OCI-LY7 (cell line): ENCODE measurements at regions not wholly inside any gene's neighbourhood (a gene's known extent, or its start where the extent isn't known, plus 50 kb on each side); places are given as distances from the start of the nearest gene placed in this dataset.

ENCODE experiments used
- BruUV-seq: library from RNA; stranded (reverse); fragments of 400-500 nt; replicated peaks from 2 replicates; lab custom pipeline; 2021; lab: Mats Ljungman, UMichigan
- CTCF ChIA-PET: fragments of 300-600 bp; sonication (Branson Sonifier 250); formaldehyde crosslinking; loops from one replicate; lab custom pipeline; 2022; ENCODE audit warnings: antibody characterized with exemption; ENCODE audit not compliant: unreplicated experiment; lab: Charles Lee
- POLR2A ChIA-PET: fragments of 300-600 bp; sonication (Branson Sonifier 250); formaldehyde crosslinking; loops from one replicate; lab custom pipeline; 2022; ENCODE audit warnings: antibody characterized with exemption; lab: Charles Lee
- DNase-seq: peaks from one replicate; pipeline ENCODE4 v3.0.0-alpha.2; 2015; ENCODE audit warnings: low spot score
- H2AFZ ChIP-seq: fragments of 200-600 bp; sonication (generic), shearing (Covaris generic); 2 replicates; pipeline ENCODE4 v1.6.1; 2014; ENCODE audit warnings: mild to moderate bottlenecking, antibody characterized with exemption, low read length, moderate library complexity
- H3K27ac ChIP-seq: fragments of 200-600 bp; sonication (generic); 2 replicates; pipeline ENCODE4 v1.5.1; 2014; ENCODE audit warnings: mixed run types, low read depth, mild to moderate bottlenecking, moderate library complexity, low read length, inconsistent platforms; ENCODE audit not compliant: poor library complexity, severe bottlenecking
- H3K36me3 ChIP-seq: fragments of 200-600 bp; sonication (generic); 2 replicates; pipeline ENCODE4 v1.6.1; 2014; ENCODE audit warnings: mild to moderate bottlenecking, antibody characterized with exemption, low read length, moderate library complexity, mixed read lengths; ENCODE audit not compliant: insufficient read depth
- H3K4me1 ChIP-seq: fragments of 200-600 bp; sonication (generic); 2 replicates; pipeline ENCODE4 v1.5.1; 2014; ENCODE audit warnings: mild to moderate bottlenecking, low read length; ENCODE audit not compliant: insufficient read depth, poor library complexity, severe bottlenecking
- H3K4me2 ChIP-seq: fragments of 200-600 bp; sonication (generic); 2 replicates; pipeline ENCODE4 v1.6.1; 2014; ENCODE audit warnings: mild to moderate bottlenecking, low read length
- H3K4me3 ChIP-seq: fragments of 200-600 bp; sonication (generic); 2 replicates; pipeline ENCODE4 v1.5.1; 2014; ENCODE audit warnings: mild to moderate bottlenecking, low read depth, low read length; ENCODE audit not compliant: poor library complexity, severe bottlenecking
- H3K79me2 ChIP-seq: fragments of 200-600 bp; sonication (generic); 2 replicates; pipeline ENCODE4 v1.6.1; 2016; ENCODE audit warnings: low read depth, mild to moderate bottlenecking, low read length, moderate library complexity, mixed read lengths; ENCODE audit not compliant: insufficient read depth
- H3K9me2 ChIP-seq: fragments of 200-600 bp; sonication (generic); 2 replicates; pipeline ENCODE4 v1.6.1; 2016; ENCODE audit warnings: mild to moderate bottlenecking, low read length, mixed read lengths; ENCODE audit not compliant: insufficient read depth
- H3K9me3 ChIP-seq: fragments of 200-600 bp; sonication (generic); 2 replicates; pipeline ENCODE4 v1.6.1; 2014; ENCODE audit warnings: mild to moderate bottlenecking, mixed run types, low read length, mixed read lengths
- H4K20me1 ChIP-seq: fragments of 200-600 bp; sonication (generic); 2 replicates; pipeline ENCODE4 v1.6.1; 2014; ENCODE audit warnings: mild to moderate bottlenecking, antibody characterized with exemption, low read length, moderate library complexity, mixed read lengths; ENCODE audit not compliant: insufficient read depth
- EZH2phosphoT487 ChIP-seq: fragments of 200-600 bp; sonication (generic); IDR thresholded peaks from 2 replicates; pipeline ENCODE4 v1.6.1; 2018; ENCODE audit warnings: low read depth, borderline replicate concordance, mild to moderate bottlenecking, mixed run types, antibody characterized with exemption, low read length, moderate library complexity, mixed read lengths
- intact Hi-C: fragments of 100-400 bp; cut with micrococcal nuclease; formaldehyde crosslinking; loops from one replicate; pipeline ENCODE4 v1.10.0; 2022; ENCODE audit not compliant: unreplicated experiment
- TF ChIP-seq, protein P1 (sequence below): fragments of 200-600 bp; sonication (generic); conservative IDR thresholded peaks from 2 replicates; pipeline ENCODE4 v1.5.1; 2014; ENCODE audit warnings: mild to moderate bottlenecking, antibody characterized with exemption, low read length, moderate library complexity, mixed read lengths

GRCh38 chr9:82449986-82450385 is 461.4 kb downstream of the SPATA31D1 start:
- Histone ChIP-seq H3K4me3 (no peak overlapping the region), H3K36me3 (no peaks in the 10 kb centered on the region), H3K9me3 (no peaks in the 10 kb centered on the region), H3K27ac (no peak overlapping the region), H3K9me2 (no peaks in the 10 kb centered on the region), H4K20me1 (no peaks in the 10 kb centered on the region), H3K79me2 (no peaks in the 10 kb centered on the region), H3K4me2 (no peak overlapping the region), H2AFZ (no peak overlapping the region), H3K4me1 (no peaks in the 10 kb centered on the region)
- intact Hi-C loops = no loop called here
- ChIA-PET POLR2A (interaction anchor here (0.5 kb wide), 1 partner anchor 352 kb away, joined by 3 read pairs; no protein-coding TSS in a partner anchor), CTCF (no interaction called here)
- no peak for TF ChIP-seq EZH2phosphoT487
- TF ChIP-seq, protein P1, sequence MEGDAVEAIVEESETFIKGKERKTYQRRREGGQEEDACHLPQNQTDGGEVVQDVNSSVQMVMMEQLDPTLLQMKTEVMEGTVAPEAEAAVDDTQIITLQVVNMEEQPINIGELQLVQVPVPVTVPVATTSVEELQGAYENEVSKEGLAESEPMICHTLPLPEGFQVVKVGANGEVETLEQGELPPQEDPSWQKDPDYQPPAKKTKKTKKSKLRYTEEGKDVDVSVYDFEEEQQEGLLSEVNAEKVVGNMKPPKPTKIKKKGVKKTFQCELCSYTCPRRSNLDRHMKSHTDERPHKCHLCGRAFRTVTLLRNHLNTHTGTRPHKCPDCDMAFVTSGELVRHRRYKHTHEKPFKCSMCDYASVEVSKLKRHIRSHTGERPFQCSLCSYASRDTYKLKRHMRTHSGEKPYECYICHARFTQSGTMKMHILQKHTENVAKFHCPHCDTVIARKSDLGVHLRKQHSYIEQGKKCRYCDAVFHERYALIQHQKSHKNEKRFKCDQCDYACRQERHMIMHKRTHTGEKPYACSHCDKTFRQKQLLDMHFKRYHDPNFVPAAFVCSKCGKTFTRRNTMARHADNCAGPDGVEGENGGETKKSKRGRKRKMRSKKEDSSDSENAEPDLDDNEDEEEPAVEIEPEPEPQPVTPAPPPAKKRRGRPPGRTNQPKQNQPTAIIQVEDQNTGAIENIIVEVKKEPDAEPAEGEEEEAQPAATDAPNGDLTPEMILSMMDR = no peak
- no TSS peak for BruUV-seq
- DNase-seq = no peak

DNA sequence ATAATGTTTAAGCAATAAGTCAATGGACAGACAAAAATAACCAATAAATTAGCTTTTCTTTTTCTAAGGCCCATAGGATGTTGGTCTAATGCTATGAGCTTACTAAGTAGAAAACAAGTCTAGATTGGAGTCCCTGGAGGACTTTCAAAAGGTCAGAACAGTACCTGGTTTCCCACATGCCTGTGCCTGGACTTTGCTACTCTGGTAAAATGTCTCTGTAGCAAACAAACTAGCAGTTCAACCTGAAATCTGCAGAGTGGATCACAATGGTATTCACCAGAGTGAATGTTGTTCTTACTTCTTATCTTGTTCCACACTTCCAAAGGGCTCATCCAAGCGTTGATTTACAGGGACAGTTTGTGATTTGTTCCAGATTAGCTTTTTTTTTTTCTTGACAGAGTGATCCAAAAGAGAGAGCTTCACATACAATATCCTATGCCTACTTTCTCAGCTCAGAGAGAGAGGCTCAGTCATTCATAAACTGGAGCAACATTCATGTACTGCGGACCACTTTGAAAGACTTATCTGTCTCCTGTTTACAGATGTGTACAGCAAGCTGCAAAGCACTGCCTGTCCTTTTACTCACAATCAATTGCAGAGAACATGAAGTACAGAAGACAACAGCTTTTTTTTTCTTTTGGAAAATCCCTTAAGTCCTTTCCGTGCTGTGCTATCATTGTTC is 466.1 kb downstream of the SPATA31D1 start:
- no peaks in the 10 kb centered on the region for H3K9me2 ChIP-seq
- no peaks in the 10 kb centered on the region for H4K20me1 ChIP-seq
- CTCF ChIA-PET = no interaction called here
- H3K27ac ChIP-seq = no peak overlapping the region
- H3K4me3 ChIP-seq = no peak overlapping the region
- DNase-seq = no peak
- no peak overlapping the region for H2AFZ ChIP-seq
- no peaks in the 10 kb centered on the region for H3K36me3 ChIP-seq
- POLR2A ChIA-PET = interaction anchor here (0.7 to 1.1 kb wide), 3 partner anchors 9 to 44 kb away, joined by 3 to 4 read pairs (median 3); no protein-coding TSS in a partner anchor
- intact Hi-C loops = no loop called here
- no peaks in the 10 kb centered on the region for H3K9me3 ChIP-seq
- H3K4me1 ChIP-seq = no peaks in the 10 kb centered on the region
- H3K4me2 ChIP-seq = no peak overlapping the region
- no TSS peak for BruUV-seq
- no peak for TF ChIP-seq EZH2phosphoT487
- TF ChIP-seq, protein P1 = no peak
- H3K79me2 ChIP-seq = no peaks in the 10 kb centered on the region

- H3K4me1 ChIP-seq = no peaks in the 10 kb centered on the region
- H3K27ac ChIP-seq = no peak overlapping the region
- ChIA-PET CTCF (no interaction called here), POLR2A (no interaction called here)
- no peaks in the 10 kb centered on the region for H3K9me3 ChIP-seq
- no TSS peak for BruUV-seq
- no peaks in the 10 kb centered on the region for H3K9me2 ChIP-seq
- DNase-seq = no peak
- no peaks in the 10 kb centered on the region for H3K79me2 ChIP-seq
- H3K36me3 ChIP-seq = no peaks in the 10 kb centered on the region
- intact Hi-C loops = no loop called here
- no peak overlapping the region for H2AFZ ChIP-seq
- no peaks in the 10 kb centered on the region for H4K20me1 ChIP-seq
- TF ChIP-seq EZH2phosphoT487 = no peak
- TF ChIP-seq, protein P1 = no peak
- H3K4me3 ChIP-seq = no peak overlapping the region
- no peak overlapping the region for H3K4me2 ChIP-seq
Measured at GRCh38 chr9:82456642-82457041, 468.1 kb downstream of the SPATA31D1 start.
